ENCODE measurements at regions not wholly inside any gene's neighbourhood (a gene's known extent, or its start where the extent isn't known, plus 50 kb on each side); places are given as distances from the start of the nearest gene placed in this dataset.

GRCh38 chr16:54694651-54695050 lies 236.0 kb upstream of the IRX5 start:
- TF ChIP-seq CTCF (IDR thresholded peaks at IDR 0.05) (no peak), POLR2A (IDR thresholded peaks at IDR 0.05) (no peak)
